ENCODE measurements at regions not wholly inside any gene's neighbourhood (a gene's known extent, or its start where the extent isn't known, plus 50 kb on each side); places are given as distances from the start of the nearest gene placed in this dataset.

- Histone ChIP-seq H3K4me1 (no peaks in the 10 kb centered on the region), H3K4me3 (no peak overlapping the region), H3K27me3 (no peaks in the 10 kb centered on the region), H3K27ac (no peak overlapping the region), H3K36me3 (no peaks in the 10 kb centered on the region), H3K9me3 (no peaks in the 10 kb centered on the region)
- no peak for ATAC-seq
- 53% methylated on average over 2 of the region's 2 CpGs; no CpG with 5 or more reads in 1 of the 2 donors for WGBS, 2 donors (ENCODE audit: low coverage in 1 of 2)
- no peak for TF ChIP-seq POLR2AphosphoS5 (IDR thresholded peaks at IDR 0.05)
- no peak for TF ChIP-seq POLR2A (IDR thresholded peaks at IDR 0.05)
- no peak for TF ChIP-seq EP300 (IDR thresholded peaks at IDR 0.05)
- no peak for TF ChIP-seq CTCF (IDR thresholded peaks at IDR 0.05)
Measured at GRCh38 chr7:10146271-10146670, 827.4 kb upstream of the PHF14 start.

- ATAC-seq, result peak; percentile 48
- Histone ChIP-seq H3K4me1 (no peaks in the 10 kb centered on the region), H3K9me3 (no peaks in the 10 kb centered on the region), H3K36me3 (no peaks in the 10 kb centered on the region), H3K27me3 (no peaks in the 10 kb centered on the region), H3K4me3 (no peak overlapping the region), H3K27ac (no peak overlapping the region)
- TF ChIP-seq POLR2A (IDR thresholded peaks at IDR 0.05), result no peak
- TF ChIP-seq EP300 (IDR thresholded peaks at IDR 0.05), result no peak
- TF ChIP-seq CTCF (IDR thresholded peaks at IDR 0.05), result no peak
- no peak for TF ChIP-seq POLR2AphosphoS5 (IDR thresholded peaks at IDR 0.05)
- 73 to 74% methylated on average over 2 of the region's 2 CpGs for WGBS, 2 donors (ENCODE audit: low coverage in 1 of 2)
Measured at GRCh38 chr7:10156972-10157371, 816.7 kb upstream of the PHF14 start.

DNA sequence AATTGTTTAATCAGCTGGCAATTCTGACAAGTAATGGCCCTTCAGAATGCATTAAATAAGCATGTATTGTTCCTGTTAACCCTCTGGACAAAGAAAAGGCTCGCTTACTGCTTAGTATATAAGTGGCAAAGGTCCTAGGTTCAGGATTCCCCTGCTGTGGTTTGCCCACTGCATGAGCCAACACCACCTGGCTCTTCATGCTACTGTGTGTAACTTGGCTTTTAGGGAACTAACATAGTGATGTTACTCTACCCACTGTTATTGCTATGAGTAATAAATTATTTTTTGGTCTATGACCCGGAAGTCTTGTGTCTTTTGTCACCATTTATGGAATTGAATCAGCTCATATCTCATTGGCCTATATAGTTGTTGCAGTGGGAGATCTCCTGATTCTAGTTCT lies 791.7 kb upstream of the PHF14 start:
- 73% methylated on average over 2 of the region's 2 CpGs; no CpG with 5 or more reads in 1 of the 2 donors for WGBS, 2 donors (ENCODE audit: low coverage in 1 of 2)
- no peak for TF ChIP-seq POLR2AphosphoS5 (IDR thresholded peaks at IDR 0.05)
- TF ChIP-seq CTCF (IDR thresholded peaks at IDR 0.05), result no peak
- TF ChIP-seq POLR2A (IDR thresholded peaks at IDR 0.05), result no peak
- TF ChIP-seq EP300 (IDR thresholded peaks at IDR 0.05), result no peak
- no peak overlapping the region for H3K4me3 ChIP-seq
- H3K36me3 ChIP-seq, result no peaks in the 10 kb centered on the region
- no peak for ATAC-seq
- no peaks in the 10 kb centered on the region for H3K9me3 ChIP-seq
- H3K27me3 ChIP-seq, result no peaks in the 10 kb centered on the region
- H3K27ac ChIP-seq, result no peak overlapping the region
- no peaks in the 10 kb centered on the region for H3K4me1 ChIP-seq

DNA sequence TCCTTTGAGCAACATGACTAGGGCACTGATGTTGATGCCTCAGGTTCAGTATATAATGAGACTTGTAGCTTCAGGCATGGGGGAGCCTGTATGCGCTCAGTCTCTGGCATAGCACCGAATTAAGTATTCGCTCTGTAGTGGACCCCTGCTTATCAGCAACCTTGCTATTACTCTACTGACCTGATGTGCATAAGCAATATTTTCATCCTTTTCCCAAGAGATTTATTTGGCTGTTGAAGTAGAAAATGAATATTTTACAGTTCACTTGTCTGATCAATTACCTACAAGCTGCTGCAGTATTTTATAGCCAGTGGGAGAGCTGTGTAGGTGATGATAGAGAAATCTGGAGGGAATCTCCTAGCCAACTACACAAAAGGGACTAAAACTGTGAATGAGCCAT lies 781.6 kb upstream of the PHF14 start:
- Histone ChIP-seq H3K27me3 (no peaks in the 10 kb centered on the region), H3K36me3 (no peaks in the 10 kb centered on the region), H3K9me3 (no peaks in the 10 kb centered on the region), H3K4me3 (no peak overlapping the region), H3K4me1 (no peaks in the 10 kb centered on the region), H3K27ac (no peak overlapping the region)
- TF ChIP-seq EP300 (IDR thresholded peaks at IDR 0.05) (no peak), POLR2A (IDR thresholded peaks at IDR 0.05) (no peak), CTCF (IDR thresholded peaks at IDR 0.05) (no peak), POLR2AphosphoS5 (IDR thresholded peaks at IDR 0.05) (no peak)
- ATAC-seq, result no peak
- WGBS, 2 donors (ENCODE audit: low coverage in 1 of 2), result 100% methylated on average over 3 of the region's 3 CpGs

GRCh38 chr7:10205696-10206095 lies 768.0 kb upstream of the PHF14 start:
- no peak overlapping the region for H3K27ac ChIP-seq
- no peak for TF ChIP-seq POLR2AphosphoS5 (IDR thresholded peaks at IDR 0.05)
- no peak for TF ChIP-seq EP300 (IDR thresholded peaks at IDR 0.05)
- TF ChIP-seq CTCF (IDR thresholded peaks at IDR 0.05), result no peak
- TF ChIP-seq POLR2A (IDR thresholded peaks at IDR 0.05), result no peak
- H3K9me3 ChIP-seq, result no peaks in the 10 kb centered on the region
- no peak for ATAC-seq
- peaks cover 0 to 25% (median 0%) of the 10 kb centered on the region in 3 donors for H3K4me1 ChIP-seq
- H3K4me3 ChIP-seq, result no peak overlapping the region
- H3K27me3 ChIP-seq, result no peaks in the 10 kb centered on the region
- 0 to 44% methylated on average over 1 of the region's 1 CpG for WGBS, 2 donors (ENCODE audit: low coverage in 1 of 2)
- no peaks in the 10 kb centered on the region for H3K36me3 ChIP-seq
